AML-193 (cell line): ENCODE measurements at regions not wholly inside any gene's neighbourhood (a gene's known extent, or its start where the extent isn't known, plus 50 kb on each side); places are given as distances from the start of the nearest gene placed in this dataset.

ENCODE experiments used
- DNase-seq, 2 experiments: peaks; one replicate each; lab custom pipeline; 2025; lab: John Stamatoyannopoulos, UW

GRCh38 chr14:62097072-62097471 is 334.9 kb downstream of the SNAPC1 start:
- DNase-seq: no peak

DNA sequence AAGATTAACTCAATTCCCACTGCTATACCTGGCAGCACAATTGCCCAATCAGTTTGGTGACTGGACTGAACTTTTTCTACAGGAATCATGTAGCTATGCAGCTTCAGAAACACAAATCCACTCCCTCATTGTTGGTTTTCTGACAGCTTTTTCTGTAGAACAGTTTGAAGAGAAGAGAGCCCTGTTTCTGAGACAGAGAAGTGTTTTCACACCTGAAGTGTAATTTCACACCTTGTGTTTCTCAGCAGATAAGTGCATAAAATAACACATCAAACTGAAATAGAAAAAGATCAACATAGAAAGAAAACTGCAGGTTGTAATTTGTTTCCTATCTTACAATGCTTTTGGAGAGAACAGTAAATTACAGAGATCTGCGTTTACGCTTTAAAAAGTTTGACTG is 335.6 kb downstream of the SNAPC1 start:
- no peak for DNase-seq

GRCh38 chr14:62098357-62098756 is 336.1 kb downstream of the SNAPC1 start:
- no peak for DNase-seq

GRCh38 chr14:62099091-62099490 is 336.9 kb downstream of the SNAPC1 start:
- DNase-seq: no peak

DNA sequence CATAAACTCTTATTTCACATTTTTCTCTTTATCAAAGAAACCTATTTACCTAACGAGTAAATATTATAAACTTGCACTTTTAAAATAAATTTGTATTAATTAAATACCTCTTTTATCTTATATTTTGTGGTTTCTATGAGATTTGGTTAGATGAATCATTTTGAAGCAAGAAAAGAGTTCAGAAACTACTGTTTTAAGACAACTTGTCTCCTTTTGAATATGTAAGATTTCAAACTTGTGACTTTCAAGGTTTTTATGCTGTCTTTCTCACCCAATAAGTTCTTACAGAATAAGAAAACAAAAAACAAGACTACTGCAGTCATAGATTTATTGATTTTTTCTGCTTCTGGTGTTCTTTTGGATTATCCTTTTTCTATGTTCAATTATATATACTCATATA is 339.0 kb downstream of the SNAPC1 start:
- no peak for DNase-seq

DNA sequence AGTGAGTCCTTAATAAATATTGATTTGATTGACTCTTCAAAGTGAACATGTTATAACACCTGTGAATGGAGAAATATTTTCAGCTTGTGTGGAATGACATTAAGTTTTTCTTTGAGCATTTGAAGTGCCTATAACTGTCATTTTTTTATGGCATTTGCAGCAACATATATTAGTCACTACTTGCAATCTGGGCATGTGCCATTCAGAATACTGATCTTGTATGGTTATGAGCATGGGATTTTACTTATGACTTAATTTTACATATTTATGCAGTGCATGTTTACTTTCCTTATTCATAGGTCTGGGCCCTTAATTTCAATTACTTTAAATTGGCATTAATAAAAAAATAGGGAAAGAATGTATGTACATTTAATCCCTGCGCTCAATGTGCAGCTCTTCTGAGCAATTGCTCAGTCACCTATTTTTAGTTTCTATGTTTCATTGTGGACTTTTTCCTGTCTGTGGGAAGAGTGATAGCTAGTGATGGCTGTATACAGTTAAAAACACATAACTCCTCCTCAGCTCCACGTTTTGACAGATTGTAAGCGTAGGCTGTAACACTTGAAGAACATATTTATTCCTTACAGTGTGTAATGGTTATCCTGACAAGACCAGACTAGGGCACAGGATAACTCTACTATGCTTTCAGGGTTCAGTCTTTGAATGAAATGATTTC is 339.6 kb downstream of the SNAPC1 start:
- DNase-seq: no peak

GRCh38 chr14:62102349-62102725 is 340.1 kb downstream of the SNAPC1 start:
- no peak for DNase-seq

DNA sequence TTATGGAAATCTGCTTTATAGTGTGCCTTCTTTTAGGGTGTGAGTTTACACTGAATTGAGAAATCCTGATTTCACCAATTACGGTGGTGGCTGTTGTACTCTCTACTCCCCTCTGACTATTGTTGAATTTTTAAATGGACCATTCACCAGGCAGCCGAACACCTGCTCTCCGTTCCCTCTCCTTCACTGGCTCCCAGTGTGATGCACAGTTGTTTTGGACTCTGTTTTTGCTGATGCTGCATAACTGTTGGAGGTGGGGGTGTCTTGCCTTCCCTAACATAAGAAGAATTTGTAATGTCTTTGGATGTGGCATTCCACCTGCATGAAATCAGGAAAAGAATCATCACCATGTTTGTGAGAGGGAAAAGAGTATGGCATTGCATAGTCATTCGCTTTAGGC is 341.2 kb downstream of the SNAPC1 start:
- no peak for DNase-seq

DNA sequence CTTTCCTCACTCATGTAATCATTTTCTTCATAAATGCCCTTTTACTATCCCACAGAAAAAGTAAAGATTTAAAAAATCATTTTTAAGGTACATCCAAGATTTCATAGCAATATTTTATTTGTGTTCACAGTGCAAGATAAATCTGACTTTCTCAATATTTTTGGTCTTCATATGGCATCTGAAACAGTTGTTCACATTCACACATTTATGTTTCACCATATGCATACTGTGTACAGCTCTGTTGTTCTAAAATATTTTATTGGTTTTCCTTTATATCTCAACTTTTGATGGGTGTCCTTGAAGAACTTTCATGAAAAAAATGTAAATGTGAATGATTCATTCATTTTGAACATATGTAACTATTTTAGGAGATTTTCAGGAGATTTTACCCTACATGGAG is 348.7 kb downstream of the SNAPC1 start:
- DNase-seq: no peak

DNA sequence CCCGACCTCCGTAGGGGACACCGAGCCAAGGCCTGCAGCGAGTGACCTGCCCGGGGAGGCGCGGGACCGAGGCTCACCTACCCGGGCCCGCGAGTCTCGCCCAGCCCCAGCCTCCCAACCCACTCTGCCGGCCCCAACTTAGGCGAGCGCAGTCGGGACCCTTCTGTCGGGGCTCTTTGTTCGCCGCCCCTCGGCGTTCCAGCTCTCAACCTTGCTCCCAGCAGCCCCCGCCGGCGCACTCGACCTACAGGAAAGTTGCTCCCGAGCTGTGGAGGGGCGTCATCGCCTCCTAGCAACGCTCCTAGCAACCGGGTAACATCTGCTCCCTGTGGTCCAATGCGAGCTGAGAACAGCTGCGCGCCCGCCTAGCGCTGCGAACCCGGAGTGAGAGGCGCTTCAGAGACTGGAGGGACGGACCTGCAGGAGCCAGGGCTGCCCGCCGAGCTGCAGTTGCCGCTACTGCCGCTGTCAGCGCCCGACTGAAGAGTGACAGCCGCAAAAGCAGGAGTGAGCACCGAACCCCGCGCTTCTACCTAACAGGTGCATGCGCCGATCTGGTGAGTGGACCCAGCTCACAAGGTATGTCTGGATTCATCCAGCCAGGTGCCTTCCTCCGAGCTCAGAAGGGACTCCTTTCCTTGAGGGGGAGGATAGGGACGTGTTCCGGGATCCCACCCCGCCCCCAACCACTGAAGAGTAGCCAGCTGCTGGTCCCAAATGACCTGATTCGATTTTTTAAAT is 355.0 kb downstream of the SNAPC1 start:
- no peak for DNase-seq

- no peak for DNase-seq
These were observed 355.5 kb downstream of the SNAPC1 start for GRCh38 chr14:62117751-62118105.

DNA sequence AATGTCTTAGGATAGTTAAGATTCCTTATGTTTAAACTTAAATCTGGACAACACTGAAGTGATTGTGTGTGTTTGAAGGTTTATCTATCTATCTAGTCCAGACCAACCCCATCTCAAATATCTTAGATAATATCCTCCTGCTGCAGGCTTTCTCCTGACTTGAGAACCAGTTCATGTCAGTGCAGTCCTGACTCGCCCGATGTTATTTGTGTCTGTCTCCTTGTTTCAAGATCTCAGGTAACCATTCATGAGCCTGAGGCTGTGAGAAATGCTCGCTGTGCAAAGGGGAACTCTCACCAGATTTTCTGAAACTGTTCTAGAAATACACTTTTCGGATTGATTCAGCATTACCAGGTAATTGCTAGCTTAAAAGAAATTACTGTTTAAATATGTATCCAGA is 356.2 kb downstream of the SNAPC1 start:
- DNase-seq: no peak

GRCh38 chr14:62118871-62119270 is 356.7 kb downstream of the SNAPC1 start:
- no peak for DNase-seq

GRCh38 chr14:62123961-62124360 is 361.7 kb downstream of the SNAPC1 start:
- no peak for DNase-seq

DNA sequence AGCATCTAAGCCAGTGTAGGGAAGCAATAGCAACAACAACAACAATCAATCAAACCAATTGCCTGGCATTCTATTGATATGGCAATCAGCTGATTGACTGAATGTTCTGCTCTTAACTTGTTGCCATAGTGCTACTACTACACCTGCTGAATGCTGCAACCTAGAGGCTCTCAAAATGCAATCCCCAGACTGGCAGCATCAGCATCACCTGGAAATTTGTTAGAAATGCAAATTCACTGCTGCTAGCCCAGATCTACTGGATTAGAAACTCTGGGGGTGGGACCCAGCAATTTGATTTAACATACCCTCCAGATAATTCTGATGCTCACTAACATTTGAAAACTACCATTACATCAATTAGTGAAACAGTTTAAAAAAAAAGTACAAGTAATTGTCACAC is 363.6 kb downstream of the SNAPC1 start:
- DNase-seq: no peak

DNA sequence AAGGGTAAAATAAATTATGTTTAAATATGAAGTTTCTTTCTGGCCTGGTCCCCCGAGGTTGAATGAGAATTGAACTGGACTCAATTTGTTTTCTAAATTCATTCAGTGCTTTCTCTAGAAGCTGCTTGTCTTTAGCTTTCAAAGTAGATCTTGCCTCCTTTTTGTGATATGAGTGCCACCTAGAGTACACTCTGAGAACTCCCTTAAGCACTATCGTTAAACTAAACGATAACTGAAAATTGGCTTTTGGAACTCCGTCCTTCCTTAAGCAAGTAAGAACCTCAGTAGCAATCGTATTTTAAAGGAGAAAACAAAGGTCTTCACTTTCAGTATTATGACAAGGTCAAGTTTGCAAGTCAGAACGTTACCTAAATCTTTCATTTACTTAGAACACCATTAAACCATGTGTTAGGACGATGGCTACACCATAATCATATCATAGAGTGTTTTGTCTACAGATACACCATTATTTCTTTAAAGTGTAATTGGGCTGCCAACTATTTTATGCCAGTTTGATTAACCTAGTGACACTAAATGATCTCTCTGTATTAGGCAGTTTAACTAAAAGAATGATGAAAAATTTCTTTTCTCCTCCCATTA is 364.8 kb downstream of the SNAPC1 start:
- DNase-seq: peak; percentile 17 to 39

GRCh38 chr14:62130441-62130840 is 368.2 kb downstream of the SNAPC1 start:
- no peak for DNase-seq

GRCh38 chr14:62133776-62134550 is 371.7 kb downstream of the SNAPC1 start:
- DNase-seq: no peak

- no peak for DNase-seq
These were observed 376.4 kb downstream of the SNAPC1 start for GRCh38 chr14:62138593-62138992.

GRCh38 chr14:62141139-62141538 is 378.9 kb downstream of the SNAPC1 start:
- DNase-seq: no peak

DNA sequence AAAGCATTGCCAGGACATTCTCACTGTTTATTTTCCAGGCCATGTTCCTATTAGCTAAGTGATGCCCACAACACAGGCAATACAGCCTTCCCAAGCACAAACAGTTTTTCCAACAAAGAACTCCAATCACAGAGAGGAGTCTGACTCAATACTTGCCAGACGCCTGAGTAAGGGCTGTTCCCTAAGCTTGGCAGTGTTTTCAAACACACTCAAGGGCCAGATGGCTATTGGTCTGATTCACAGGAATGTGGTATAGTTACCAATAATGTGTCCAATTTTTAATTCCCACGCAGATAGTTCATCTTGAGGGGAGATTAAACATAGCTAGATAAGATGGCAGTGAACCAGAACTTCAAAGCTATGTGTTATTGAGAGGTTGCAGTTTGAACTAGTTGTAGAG is 381.0 kb downstream of the SNAPC1 start:
- DNase-seq: no peak

- no peak for DNase-seq
These were observed 382.6 kb downstream of the SNAPC1 start for GRCh38 chr14:62144863-62145262.

- no peak for DNase-seq
These were observed 383.8 kb downstream of the SNAPC1 start for GRCh38 chr14:62146030-62146429.
